Activated T-helper 1 cell treated with anti-CD3 and anti-CD28 coated beads, Interleukin-12 subunit alpha, Interleukin-12 subunit beta, Interleukin-2, Interleukin-4 antibody, amounts not matched to agents 30 ng/mL and 10 ng/mL and 1 ng/mL, durations not matched to agents 14 hours and 24 hours and 36 hours (primary cell): ENCODE measurements at regions not wholly inside any gene's neighbourhood (a gene's known extent, or its start where the extent isn't known, plus 50 kb on each side); places are given as distances from the start of the nearest gene placed in this dataset.
"Not testable (repeated sequence)": the region's sequence is repeated elsewhere in the genome, so short reads cannot be mapped to it uniquely, and the experiment has no call there.

Experiments used
- DNase-seq: peaks from one replicate; pipeline ENCODE4 v3.0.0; 2021; ENCODE audit warnings: low spot score
- H3K27ac Mint-ChIP-seq: one replicate; pipeline ENCODE4 v1.8.0; 2021; ENCODE audit warnings: mild to moderate bottlenecking, mixed read lengths
- H3K27me3 Mint-ChIP-seq: one replicate; pipeline ENCODE4 v1.8.0; 2022; ENCODE audit warnings: mild to moderate bottlenecking, moderate library complexity, mixed read lengths; ENCODE audit not compliant: insufficient read depth
- H3K36me3 Mint-ChIP-seq: one replicate; pipeline ENCODE4 v1.8.0; 2021; ENCODE audit warnings: low read depth, mixed read lengths
- H3K4me1 Mint-ChIP-seq: one replicate; pipeline ENCODE4 v1.8.0; 2021; ENCODE audit warnings: low read depth, mixed read lengths
- H3K4me3 Mint-ChIP-seq: one replicate; pipeline ENCODE4 v1.8.0; 2021; ENCODE audit warnings: mild to moderate bottlenecking, moderate library complexity, mixed read lengths
- H3K9me3 Mint-ChIP-seq: one replicate; pipeline ENCODE4 v1.8.0; 2021; ENCODE audit warnings: mixed read lengths
- intact Hi-C: fragments of 100-400 bp; cut with micrococcal nuclease; formaldehyde crosslinking; loops from one replicate; pipeline ENCODE4 v1.15.1; 2024

DNA sequence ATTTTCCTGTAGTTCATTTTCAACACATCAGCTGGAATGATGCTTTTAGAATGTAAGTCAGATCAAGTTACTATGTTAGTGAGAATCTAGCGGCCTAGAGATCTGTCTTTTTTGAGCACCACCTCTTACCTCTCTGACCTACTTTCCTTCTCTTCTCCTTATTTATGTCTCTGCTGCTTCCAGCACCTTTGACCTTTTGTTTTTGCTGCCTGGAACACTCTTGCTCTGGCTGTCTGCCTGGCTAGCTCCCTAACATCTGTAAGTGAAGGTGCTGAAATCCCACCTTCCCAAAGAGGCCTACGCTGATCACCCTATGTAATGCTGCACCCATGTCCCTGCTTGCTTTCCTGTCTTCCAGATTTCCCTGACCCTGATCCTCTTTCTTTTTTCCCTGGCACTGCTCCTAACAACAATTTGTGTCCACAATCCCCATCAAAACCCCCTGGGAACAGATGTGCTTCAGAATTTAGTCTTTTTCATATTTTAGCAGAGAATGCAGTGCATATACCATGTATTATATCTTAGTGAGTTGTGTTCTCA, 87.8 kb downstream of the RFPL4B start:
- Mint-ChIP-seq H3K9me3 (no peaks in the 10 kb centered on the region), H3K27ac (no peak overlapping the region), H3K27me3 (no peaks in the 10 kb centered on the region), H3K4me3 (no peak overlapping the region), H3K36me3 (no peaks in the 10 kb centered on the region), H3K4me1 (no peaks in the 10 kb centered on the region)
- DNase-seq: no peak
- intact Hi-C loops: no loop called here

DNA sequence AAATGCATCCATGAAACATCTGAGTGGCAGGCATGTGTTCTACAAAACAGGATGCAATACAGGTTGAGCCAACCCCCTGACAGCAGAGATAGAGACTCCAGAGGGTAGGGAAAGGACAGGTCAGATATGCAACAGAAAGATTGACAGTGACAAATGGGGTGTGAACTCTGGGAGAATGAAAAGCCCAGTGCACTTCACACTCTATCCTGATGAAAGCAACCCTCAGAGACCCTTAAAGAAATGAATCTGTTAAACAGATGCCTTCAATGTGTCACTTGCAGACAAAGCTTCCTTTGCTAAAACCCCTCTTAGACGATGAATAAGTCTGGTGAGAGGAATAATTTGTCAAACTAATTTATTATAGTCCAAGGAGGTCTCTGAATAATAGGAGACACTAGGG, 89.9 kb downstream of the RFPL4B start:
- intact Hi-C loops: no loop called here
- no peaks in the 10 kb centered on the region for H3K9me3 Mint-ChIP-seq
- no peaks in the 10 kb centered on the region for H3K36me3 Mint-ChIP-seq
- no peak for DNase-seq
- H3K27ac Mint-ChIP-seq: no peak overlapping the region
- H3K4me1 Mint-ChIP-seq: no peaks in the 10 kb centered on the region
- no peak overlapping the region for H3K4me3 Mint-ChIP-seq
- no peaks in the 10 kb centered on the region for H3K27me3 Mint-ChIP-seq

DNA sequence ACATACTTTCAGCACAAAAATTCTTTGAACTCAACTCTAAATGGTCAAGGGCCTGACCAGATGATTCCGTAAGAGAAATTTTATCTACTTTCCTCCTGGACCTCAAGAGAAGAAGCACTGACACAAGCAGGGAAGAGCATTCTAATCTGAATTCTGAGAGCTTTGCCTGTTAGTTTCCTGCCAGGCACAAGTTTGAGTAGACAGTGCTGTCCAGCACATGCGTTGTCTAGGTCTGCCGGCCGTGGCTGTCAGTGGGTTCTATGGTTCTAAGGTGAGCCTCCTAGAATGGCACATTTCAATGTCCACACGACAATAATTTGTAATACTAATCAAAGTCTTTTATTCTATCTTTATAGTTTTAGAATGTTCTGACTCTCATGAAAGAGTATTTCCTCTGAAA, 91.9 kb downstream of the RFPL4B start:
- H3K27ac Mint-ChIP-seq: no peak overlapping the region
- no peak overlapping the region for H3K4me3 Mint-ChIP-seq
- no peak for DNase-seq
- intact Hi-C loops: no loop called here
- no peaks in the 10 kb centered on the region for H3K27me3 Mint-ChIP-seq
- no peaks in the 10 kb centered on the region for H3K9me3 Mint-ChIP-seq
- no peaks in the 10 kb centered on the region for H3K4me1 Mint-ChIP-seq
- H3K36me3 Mint-ChIP-seq: no peaks in the 10 kb centered on the region

DNA sequence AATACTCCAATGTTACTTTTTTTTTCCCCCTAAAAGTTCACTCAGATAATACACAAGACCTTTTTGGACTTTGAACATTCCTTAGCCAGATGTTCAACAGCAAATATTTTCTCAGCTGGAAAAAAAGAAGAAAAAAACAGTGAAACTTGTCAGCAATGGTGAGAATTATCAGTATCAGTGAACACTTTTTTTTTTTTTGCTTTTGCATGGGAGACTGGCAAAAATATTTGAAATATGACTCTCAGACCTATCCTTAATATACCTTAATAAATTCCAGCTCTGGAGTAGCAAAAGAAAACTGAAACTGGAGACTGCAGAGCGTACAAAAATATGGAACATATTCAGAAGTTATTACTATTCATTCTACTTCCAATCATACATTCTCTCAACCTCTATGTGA, 92.3 kb downstream of the RFPL4B start:
- Mint-ChIP-seq H3K27ac (no peak overlapping the region), H3K4me3 (no peak overlapping the region), H3K9me3 (no peaks in the 10 kb centered on the region), H3K36me3 (no peaks in the 10 kb centered on the region), H3K27me3 (no peaks in the 10 kb centered on the region), H3K4me1 (no peaks in the 10 kb centered on the region)
- no peak for DNase-seq
- intact Hi-C loops: no loop called here

DNA sequence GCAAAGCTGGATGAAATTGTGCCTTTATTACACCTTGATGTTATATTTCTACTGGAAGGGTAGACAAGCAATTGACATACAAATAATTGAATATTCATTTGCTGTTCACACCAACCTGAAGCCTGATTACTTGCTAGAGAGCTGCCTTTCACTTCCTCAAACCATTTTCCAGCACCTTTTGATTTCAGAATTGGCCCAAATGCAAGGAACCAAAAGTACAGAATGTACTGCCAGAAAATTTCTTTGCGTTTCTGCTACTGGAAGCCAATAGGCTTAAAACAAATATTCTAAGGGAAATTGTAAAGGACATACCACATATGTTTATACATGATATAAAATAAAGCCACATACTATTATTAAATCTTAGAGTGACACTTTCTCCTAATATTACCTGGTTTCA, 94.5 kb downstream of the RFPL4B start:
- no peaks in the 10 kb centered on the region for H3K36me3 Mint-ChIP-seq
- intact Hi-C loops: no loop called here
- no peak for DNase-seq
- H3K9me3 Mint-ChIP-seq: no peaks in the 10 kb centered on the region
- no peak overlapping the region for H3K4me3 Mint-ChIP-seq
- H3K4me1 Mint-ChIP-seq: no peaks in the 10 kb centered on the region
- no peaks in the 10 kb centered on the region for H3K27me3 Mint-ChIP-seq
- H3K27ac Mint-ChIP-seq: no peak overlapping the region

DNA sequence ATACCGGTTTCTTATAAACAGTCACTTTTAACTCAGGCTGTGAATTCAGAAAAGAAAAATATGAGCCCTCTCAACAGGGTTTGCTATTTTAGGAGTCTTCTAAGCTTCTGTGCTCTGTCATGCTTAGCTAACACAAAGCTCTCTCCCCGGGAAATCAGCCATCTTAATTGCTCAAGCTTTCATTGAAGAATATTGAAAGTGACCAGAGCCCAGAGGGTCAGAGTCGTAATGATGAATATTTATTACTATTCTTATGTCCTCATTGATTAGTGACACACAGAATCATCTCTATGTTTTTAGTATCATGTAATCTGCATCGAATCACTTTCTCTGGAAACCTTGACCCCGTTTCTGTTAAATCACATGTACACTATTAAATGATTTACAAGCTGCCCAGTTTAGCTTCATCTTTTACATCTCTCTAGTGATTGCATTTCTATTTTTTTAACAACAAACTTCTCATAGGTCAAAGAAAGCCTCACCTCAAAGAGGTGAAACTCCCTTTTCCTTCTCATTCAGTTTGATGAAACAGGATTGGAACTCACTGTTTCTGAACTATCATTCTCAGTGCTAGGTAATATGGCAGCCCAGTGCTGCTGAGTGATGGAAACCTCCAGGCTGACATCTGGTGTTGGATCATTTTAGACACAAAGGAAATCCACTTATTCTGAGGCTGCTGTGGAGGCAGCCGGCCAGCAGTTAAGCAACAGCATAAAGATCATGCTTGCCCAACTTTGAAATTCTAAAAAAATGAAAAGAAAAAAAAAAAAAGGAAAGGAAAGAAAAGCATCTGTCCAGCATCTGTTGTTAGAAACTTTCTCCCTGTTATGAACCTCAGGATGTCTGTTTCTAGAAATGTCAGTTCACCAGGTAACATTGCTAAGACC, 96.3 kb downstream of the RFPL4B start:
- intact Hi-C loops: no loop called here
- Mint-ChIP-seq H3K27me3 (no peaks in the 10 kb centered on the region), H3K4me3 (no peak overlapping the region), H3K36me3 (no peaks in the 10 kb centered on the region), H3K9me3 (no peaks in the 10 kb centered on the region), H3K4me1 (no peaks in the 10 kb centered on the region), H3K27ac (no peak overlapping the region)
- no peak for DNase-seq

DNA sequence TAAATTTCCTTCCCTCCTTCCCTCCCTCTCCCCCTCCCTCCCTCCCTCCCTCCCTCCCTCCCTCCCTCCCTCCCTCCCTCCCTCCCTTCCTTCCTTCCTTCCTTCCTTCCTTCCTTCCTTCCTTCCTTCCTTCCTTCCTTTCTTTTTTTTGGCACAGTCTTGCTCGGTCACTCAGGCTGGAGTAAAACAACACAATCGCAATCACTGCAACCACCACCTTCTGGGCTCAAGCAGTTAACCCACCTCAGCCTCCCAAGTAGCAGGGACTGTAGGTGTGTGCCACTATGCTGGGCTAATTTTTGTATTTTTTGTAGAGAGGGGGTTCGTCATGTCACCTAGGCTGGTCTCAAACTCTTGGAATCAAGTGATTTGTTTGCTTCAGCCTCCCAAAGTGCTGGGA, 101.7 kb downstream of the RFPL4B start:
- H3K4me3 Mint-ChIP-seq, intact Hi-C loops, H3K36me3 Mint-ChIP-seq, H3K4me1 Mint-ChIP-seq, DNase-seq, H3K27ac Mint-ChIP-seq, H3K9me3 Mint-ChIP-seq, H3K27me3 Mint-ChIP-seq: not testable (repeated sequence)

DNA sequence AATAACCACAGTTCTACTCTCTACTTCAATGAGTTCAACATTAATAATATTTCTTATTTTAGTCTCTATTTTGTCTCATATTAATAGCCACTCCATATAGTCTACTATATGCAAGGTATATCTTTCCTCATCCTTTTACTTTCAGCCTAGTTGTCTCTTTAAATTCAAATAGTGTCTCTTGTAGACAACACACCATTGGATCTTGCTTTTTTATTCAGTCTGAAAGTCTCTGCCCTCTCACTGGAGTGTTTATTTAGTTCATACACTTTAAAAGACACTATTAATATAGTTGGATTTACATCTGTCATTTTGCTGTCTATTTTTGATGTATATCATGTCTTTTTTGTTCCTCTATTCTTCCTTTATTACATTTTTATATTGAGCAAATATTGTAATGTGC, 103.5 kb downstream of the RFPL4B start:
- Mint-ChIP-seq H3K27ac (no peak overlapping the region), H3K4me3 (no peak overlapping the region), H3K27me3 (no peaks in the 10 kb centered on the region), H3K4me1 (no peaks in the 10 kb centered on the region), H3K36me3 (no peaks in the 10 kb centered on the region), H3K9me3 (no peaks in the 10 kb centered on the region)
- intact Hi-C loops: no loop called here
- DNase-seq: no peak

DNA sequence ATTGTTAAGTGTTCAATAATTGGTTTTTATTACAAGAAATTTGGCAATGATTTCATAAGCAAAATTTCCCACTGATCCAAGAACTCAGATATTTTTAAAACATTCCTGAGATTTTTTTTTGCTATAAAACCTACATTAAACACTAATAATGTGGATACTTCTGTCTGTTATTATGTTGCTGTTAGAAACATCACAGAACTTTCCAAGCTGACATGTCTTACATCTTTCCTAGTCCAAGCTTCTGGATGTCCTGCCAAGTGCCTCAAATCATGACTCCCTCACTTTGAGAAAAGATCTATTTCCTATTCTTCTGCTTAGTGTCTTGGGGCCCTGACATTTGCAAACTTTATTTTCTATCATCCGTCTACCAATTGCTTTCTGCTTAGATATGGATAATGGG, 110.8 kb downstream of the RFPL4B start:
- intact Hi-C loops: no loop called here
- no peaks in the 10 kb centered on the region for H3K27me3 Mint-ChIP-seq
- no peaks in the 10 kb centered on the region for H3K9me3 Mint-ChIP-seq
- H3K4me1 Mint-ChIP-seq: no peaks in the 10 kb centered on the region
- no peak overlapping the region for H3K27ac Mint-ChIP-seq
- DNase-seq: no peak
- H3K4me3 Mint-ChIP-seq: no peak overlapping the region
- no peaks in the 10 kb centered on the region for H3K36me3 Mint-ChIP-seq

DNA sequence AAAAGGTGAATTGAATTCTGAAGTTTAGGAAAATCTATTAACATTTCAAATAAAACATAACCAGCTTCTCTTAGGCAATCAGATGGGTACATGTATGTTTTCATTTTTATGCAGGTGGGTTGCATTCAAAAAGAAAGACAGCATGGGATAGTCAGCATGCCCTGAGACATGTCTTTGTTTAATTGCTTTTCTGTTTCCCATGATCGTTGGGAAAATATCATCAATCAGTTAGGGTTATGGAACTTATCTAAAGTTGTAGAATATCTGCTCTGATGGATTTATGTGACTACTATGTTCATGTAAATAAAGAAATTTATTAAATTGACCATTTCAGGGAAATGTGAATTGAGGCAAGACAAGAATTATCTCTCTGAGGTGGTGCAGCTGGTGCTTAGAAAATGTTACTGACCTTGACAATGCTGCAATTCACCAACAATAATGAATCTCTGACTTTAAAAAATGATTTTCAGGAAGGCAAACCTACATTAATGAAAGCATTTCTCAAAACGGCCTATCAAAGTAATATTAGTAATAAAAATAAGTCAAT, 112.7 kb downstream of the RFPL4B start:
- Mint-ChIP-seq H3K27ac (no peak overlapping the region), H3K4me1 (no peaks in the 10 kb centered on the region), H3K9me3 (no peaks in the 10 kb centered on the region), H3K36me3 (no peaks in the 10 kb centered on the region), H3K4me3 (no peak overlapping the region), H3K27me3 (no peaks in the 10 kb centered on the region)
- no peak for DNase-seq
- intact Hi-C loops: no loop called here

DNA sequence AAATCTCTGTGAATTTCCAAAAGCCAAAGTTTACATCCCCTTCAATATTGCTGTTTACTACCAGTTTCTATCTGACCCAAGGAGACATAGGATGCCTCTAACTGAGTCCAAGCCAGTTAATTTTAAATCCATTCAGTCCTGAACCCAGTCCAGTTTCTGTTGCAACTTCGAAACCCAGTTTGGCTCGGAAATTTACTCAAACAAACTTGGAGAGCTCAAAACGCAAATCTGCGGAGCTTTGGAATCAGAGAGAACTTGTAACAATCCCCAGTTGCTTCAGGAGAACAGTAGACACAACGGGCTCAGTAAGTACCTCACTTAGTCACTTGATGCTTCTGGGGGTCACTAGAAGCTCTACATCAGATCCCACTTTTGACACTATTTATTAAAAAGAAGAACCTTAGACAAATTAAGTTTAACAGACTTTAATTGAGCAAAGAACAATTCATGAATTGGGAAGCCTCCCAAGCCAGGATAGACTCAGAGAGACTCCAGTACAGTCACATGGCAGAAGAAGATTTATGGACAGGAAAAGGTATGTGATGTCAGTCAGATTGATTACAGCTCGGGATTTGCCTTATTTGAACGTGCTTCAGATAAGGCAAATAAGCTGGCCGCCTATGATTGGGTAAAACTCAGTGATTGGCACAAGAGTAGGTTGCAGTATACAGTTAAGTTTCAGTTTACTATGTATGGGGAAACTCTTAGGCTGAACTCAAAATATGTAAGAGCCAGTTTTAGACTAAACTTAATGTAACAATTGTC, 118.0 kb downstream of the RFPL4B start:
- Mint-ChIP-seq H3K9me3 (no peaks in the 10 kb centered on the region), H3K4me3 (no peak overlapping the region), H3K27me3 (no peaks in the 10 kb centered on the region), H3K4me1 (no peaks in the 10 kb centered on the region), H3K27ac (no peak overlapping the region), H3K36me3 (no peaks in the 10 kb centered on the region)
- no peak for DNase-seq
- intact Hi-C loops: no loop called here

DNA sequence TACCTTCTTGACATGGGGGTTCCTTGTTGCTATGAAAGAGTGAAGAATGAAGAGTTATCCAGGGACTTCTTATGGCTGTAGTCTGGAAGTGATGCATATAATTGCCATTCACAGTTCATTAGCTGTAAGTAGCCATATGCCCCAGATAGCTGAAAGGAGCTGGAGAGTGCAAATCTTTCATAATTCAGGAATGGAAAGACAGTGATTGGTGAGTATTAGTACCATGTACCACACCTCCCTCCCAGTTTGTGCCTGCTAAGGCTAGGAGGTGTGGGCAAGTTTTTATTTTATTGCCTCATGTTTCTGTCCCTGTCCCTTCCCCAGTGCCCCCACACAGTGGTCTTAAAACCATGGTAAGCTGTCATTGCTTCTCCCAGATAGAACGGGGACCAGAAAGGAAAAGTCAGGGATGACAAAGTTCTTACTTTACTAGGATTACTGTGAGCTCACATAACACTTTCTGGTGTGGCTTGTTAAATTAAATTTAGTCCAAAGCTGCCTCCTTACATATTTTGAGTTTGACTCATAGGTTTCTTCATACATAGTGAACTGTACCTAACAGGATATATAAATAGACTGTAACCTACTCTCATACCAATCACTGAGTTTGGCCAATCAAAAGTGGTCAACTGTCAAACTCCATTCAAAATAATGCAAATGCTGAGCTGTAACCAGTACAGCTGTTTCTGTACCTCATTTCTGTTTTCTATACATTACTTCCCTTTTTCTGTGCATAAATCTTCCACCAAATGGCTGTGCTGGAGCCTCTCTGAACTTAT, 119.4 kb downstream of the RFPL4B start:
- Mint-ChIP-seq H3K9me3 (no peaks in the 10 kb centered on the region), H3K36me3 (no peaks in the 10 kb centered on the region), H3K27me3 (no peaks in the 10 kb centered on the region), H3K4me1 (no peaks in the 10 kb centered on the region), H3K27ac (no peak overlapping the region), H3K4me3 (no peak overlapping the region)
- intact Hi-C loops: no loop called here
- DNase-seq: no peak
